ELR (cell line): ENCODE measurements at regions not wholly inside any gene's neighbourhood (a gene's known extent, or its start where the extent isn't known, plus 50 kb on each side); places are given as distances from the start of the nearest gene placed in this dataset.
"Not testable (repeated sequence)": the region's sequence is repeated elsewhere in the genome, so short reads cannot be mapped to it uniquely, and the experiment has no call there.

Experiments
- DNase-seq: peaks from one replicate; pipeline ENCODE4 v3.0.0-alpha.2; 2015; ENCODE audit warnings: low read depth

DNA sequence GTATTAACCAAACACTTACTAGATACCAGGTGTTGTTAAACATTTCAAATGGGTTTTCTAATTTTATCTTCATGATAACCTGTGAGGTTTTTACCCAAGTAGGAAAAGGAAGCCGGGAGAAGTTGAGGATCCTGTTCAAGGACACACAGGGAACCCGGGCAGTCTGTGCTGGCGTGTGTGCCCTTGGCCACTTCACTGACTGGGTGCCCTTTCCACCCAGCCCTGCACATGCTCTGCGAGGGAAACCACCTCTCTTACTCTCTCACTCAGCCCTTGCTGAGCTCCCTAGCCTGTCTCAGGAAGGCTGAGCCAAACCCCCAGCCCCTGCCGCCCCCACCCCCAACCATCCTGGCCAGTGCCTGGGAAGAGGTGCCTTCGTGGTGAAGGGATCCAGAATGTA is 51.8 kb downstream of the TEX44 start:
- DNase-seq: no peak

DNA sequence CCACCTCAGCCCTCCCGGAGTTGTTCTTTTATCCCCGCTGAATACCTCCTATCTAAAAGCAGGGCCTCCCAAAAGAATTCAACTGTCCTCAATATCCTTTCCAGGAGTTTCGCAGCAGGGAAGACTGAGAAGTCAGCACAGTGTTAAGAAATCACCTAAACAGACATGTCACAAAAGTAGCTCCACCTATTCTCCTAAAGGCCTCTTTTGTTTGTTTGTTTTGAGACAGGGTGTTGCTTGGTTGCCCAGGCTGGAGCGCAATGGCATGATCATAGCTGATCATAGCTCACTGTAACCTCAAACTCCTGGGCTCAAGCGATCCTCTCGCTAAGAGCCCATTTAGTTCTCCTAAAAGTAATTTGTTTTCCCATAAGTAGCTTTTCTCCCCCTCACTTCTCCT is 53.8 kb downstream of the TEX44 start:
- DNase-seq: no peak

DNA sequence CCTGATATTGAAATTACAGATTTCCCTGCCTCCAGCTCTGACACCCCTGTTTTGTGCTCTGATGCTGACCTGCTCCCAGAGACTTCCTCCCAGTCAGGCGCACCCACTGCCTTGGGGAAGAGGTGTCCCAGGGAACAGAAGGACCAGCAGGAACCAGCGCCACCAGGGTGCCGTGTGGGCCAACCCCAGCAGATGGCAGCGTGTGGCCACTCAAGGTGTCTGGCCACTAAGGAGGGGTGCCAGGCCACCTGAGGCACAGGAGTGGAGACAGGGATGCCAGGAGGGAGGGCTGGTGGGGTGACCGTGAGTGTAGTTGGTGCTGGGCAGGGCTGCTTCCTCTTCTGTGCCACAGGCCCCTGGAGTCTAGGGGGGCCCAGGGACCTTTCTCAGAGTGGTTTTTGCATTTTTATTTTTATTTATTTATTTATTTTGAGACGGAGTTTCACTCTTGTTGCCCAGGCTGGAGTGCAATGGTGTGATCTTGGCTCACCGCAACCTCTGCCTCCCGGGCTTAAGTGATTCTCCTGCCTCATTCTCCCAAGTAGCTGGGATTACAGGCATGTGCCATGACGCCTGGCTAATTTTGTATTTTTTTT is 56.0 kb downstream of the TEX44 start:
- DNase-seq: peak; percentile 67

DNA sequence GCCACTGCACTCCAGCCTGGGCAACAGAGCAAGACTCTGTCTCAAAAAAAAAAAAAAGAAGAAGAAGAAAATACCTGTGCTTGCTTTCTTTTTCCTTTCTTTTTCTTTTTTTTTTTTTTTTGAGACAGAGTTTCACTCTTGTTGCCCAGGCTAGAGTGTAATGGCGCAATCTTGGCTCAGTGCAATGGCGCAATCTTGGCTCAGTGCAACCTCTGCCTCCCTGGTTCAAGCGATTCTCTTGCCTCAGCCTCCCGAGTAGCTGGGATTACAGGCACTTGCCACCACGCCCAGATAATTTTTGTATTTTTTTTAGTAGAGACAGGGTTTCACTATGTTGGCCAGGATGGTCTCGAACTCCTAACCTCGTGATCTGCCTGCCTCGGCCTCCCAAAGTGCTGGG is 56.8 kb upstream of the PTMA start:
- not testable (repeated sequence) for DNase-seq

DNA sequence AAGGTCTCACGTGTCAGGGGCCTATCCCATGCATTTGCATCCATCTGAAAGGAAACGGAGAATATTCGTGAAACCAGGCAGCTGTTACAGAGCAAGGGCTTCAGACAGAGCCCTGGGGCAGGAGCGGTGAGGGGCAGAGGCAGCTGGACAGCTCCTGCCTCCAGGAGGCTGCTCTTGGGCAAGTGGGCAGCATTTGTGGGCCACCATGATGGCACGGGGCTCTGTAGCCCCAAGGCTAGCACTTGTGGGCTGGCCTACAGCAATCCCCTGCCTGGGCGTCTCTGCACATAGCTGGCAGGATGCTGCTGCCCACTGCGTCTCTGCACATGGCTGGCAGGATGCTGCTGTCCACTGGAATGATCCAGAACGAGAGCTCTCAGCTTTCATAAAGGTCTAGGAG is 52.8 kb upstream of the PTMA start:
- no peak for DNase-seq

DNA sequence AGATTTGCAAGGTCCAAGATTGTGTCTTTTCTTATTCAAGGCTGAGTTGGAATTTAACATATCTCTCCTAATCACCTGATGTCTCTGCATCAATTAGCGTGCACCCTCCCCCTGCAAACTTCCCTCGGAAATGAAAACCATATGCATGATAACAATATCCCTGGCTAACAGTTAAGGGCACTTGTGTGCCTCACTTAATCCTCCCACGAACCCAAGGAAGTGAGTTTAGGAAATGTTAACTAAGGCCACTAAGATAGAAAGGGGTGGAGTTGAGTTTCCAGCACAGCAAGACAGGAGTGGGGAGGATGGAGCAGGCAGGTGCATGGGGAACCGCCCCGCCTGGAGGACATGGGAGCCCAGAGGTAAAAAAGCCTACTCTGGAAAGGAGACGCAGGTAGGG is 52.4 kb upstream of the PTMA start:
- DNase-seq: no peak
